UCSD-AML1 (cell line): ENCODE measurements at regions not wholly inside any gene's neighbourhood (a gene's known extent, or its start where the extent isn't known, plus 50 kb on each side); places are given as distances from the start of the nearest gene placed in this dataset.

Experiments used
- DNase-seq: peaks from one replicate; lab custom pipeline; 2025; ENCODE audit not compliant: unreplicated experiment; lab: John Stamatoyannopoulos, UW

- no peak for DNase-seq
These were observed 122.4 kb upstream of the NPY2R start for GRCh38 chr4:155085843-155086530.

DNA sequence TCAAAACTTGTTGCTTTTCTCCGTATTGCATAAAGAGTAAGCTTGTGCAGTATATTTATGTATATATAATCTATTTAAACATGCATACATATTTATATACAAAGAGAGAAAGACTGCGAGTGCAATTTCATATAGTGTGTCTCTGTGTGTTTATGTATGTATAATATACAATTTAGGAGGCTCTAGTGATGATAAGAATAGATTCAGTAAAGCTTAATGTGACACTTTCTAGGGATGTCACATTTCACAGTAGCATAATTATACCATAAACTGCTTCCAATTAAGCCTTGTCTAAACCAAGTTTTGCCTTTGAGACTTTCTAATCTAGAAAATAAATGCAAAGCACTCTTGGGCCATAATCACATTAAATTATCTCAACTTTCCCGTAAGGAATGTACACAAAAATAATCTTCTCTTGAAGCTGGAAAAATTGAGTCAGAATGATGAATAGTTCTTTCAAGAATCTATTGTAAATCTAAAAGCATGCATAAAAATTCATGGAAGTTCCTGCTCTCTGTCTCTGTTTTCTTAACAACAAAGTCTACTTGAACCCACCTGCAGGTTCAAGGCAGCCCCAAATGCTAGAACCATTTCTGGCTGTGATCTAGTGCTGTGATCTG is 114.1 kb upstream of the NPY2R start:
- DNase-seq, result no peak

GRCh38 chr4:155099231-155099630 is 109.2 kb upstream of the NPY2R start:
- no peak for DNase-seq

DNA sequence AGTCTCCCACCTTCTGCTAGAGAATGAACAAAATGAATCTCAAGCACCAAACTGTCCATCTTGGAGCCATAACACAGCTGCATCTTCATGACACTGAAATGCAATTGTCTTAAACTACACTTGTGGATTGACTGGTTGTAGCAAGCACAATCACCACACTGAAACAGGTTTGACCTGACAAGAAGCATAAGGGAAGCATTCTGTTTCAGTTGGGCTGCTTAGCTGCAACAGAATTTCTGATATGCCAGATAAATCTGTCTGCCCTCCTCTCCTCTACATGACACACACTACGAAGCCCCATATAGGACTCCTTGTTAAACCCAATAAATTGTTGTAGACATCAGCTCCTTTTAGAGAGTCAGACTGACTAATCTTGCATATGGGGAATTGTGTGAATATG is 101.8 kb upstream of the NPY2R start:
- no peak for DNase-seq

DNA sequence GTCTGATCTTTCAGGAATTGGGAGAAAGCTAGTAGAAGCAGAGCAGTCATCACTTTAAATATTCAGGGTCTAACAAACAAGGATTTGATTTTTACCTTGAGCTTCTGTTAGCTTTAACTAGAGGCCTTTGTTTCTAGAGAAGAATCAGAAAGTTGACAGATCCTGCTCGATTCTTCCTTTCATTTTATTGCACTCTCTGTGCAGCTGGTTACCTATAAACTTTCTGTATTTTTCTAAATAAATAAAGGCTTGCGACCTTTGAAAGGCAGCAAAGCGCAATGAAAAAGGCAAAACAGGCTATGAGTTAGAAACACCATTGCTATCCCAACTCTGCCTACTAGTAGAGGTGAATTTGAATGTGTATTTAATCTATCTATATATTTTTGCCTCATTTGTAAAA is 101.4 kb upstream of the NPY2R start:
- DNase-seq, result no peak

- no peak for DNase-seq
These were observed 93.6 kb upstream of the NPY2R start for GRCh38 chr4:155114790-155115189.

DNA sequence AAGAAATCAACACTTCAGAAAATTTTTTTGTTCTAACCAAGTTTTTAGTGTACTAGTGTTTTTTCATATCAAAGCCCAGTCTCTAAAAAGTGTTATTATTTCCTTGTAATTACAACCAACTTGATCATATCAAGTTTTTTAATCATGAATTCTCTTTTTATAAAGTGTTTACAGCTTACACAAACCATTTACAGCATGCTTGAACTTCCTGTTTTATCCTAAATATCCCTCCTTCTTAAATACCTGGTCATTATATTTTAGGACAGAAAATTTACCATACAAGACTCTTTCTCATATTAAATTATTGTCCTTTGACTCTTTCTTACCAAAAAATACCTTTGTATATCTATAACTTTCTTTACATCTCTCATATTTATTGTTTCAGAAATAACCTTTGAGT is 89.4 kb upstream of the NPY2R start:
- no peak for DNase-seq

DNA sequence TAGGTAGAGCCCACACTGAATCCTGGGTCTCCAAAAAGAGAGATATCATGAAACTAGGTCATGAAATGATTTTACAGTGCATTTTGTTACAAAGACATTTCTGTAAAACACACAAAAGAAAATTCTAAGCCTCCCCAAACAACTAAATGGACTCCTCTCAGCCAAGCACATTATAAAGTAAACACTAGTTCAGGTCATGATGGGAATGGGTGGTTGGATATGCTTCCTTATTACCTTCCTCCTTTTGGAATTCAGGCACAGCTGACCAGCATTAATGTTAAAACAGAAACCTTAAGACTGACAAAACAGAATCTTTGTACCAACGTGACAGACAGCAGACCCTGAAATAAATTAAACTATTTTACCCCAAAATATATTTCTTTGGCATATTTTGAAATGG is 87.9 kb upstream of the NPY2R start:
- DNase-seq, result no peak

DNA sequence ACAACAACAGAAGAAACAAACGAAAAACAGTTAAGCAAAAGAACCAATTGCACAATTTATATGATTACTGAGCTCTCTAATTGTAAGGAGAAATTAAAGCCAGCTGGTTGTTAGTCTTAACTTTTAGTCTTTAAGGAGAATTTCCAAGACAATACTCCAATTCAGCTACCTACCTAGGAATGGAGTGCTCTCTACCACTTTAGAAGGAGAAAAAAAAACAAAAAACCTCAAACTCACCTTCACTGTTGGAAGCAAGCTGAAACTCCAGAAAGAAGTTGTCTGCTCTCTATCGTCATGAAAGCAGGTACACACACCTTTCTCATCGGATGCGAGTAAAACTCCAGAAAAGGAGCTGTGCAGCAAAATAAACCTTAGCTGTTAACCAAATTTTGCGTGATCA is 86.1 kb upstream of the NPY2R start:
- no peak for DNase-seq

- DNase-seq, result no peak
These were observed 74.3 kb upstream of the NPY2R start for GRCh38 chr4:155134136-155134535.

- no peak for DNase-seq
These were observed 67.5 kb upstream of the NPY2R start for GRCh38 chr4:155140889-155141288.

GRCh38 chr4:155143512-155143911 is 64.9 kb upstream of the NPY2R start:
- no peak for DNase-seq
